B cell (primary cell): ENCODE measurements at regions not wholly inside any gene's neighbourhood (a gene's known extent, or its start where the extent isn't known, plus 50 kb on each side); places are given as distances from the start of the nearest gene placed in this dataset.

Experiments used
- EZH2 ChIP-seq: IDR thresholded peaks from 2 replicates; pipeline ENCODE4 v1.6.1; 2012; ENCODE audit warnings: borderline replicate concordance, low read depth, mild to moderate bottlenecking, moderate library complexity, low read length; ENCODE audit not compliant: insufficient read depth, poor library complexity, severe bottlenecking
- TF ChIP-seq, protein P1 (sequence below): fragments of 200-600 bp; IDR thresholded peaks from one replicate; pipeline ENCODE4 v1.8.0; 2022; ENCODE audit warnings: antibody characterized with exemption, mild to moderate bottlenecking

GRCh38 chr10:89079961-89080360 lies 89.4 kb downstream of the FAS start:
- TF ChIP-seq, protein P1, sequence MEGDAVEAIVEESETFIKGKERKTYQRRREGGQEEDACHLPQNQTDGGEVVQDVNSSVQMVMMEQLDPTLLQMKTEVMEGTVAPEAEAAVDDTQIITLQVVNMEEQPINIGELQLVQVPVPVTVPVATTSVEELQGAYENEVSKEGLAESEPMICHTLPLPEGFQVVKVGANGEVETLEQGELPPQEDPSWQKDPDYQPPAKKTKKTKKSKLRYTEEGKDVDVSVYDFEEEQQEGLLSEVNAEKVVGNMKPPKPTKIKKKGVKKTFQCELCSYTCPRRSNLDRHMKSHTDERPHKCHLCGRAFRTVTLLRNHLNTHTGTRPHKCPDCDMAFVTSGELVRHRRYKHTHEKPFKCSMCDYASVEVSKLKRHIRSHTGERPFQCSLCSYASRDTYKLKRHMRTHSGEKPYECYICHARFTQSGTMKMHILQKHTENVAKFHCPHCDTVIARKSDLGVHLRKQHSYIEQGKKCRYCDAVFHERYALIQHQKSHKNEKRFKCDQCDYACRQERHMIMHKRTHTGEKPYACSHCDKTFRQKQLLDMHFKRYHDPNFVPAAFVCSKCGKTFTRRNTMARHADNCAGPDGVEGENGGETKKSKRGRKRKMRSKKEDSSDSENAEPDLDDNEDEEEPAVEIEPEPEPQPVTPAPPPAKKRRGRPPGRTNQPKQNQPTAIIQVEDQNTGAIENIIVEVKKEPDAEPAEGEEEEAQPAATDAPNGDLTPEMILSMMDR, result no peak
- no peak for TF ChIP-seq EZH2
